ENCODE measurements at regions not wholly inside any gene's neighbourhood (a gene's known extent, or its start where the extent isn't known, plus 50 kb on each side); places are given as distances from the start of the nearest gene placed in this dataset.
"Not testable (repeated sequence)": the region's sequence is repeated elsewhere in the genome, so short reads cannot be mapped to it uniquely, and the experiment has no call there.

- not testable (repeated sequence) for H3K9me3 ChIP-seq (ENCODE audit: control insufficient read depth, low read depth, low read length); DNase-seq; H3K36me3 ChIP-seq (ENCODE audit: control insufficient read depth, insufficient read depth, low read length); H3K27ac ChIP-seq (ENCODE audit: low read length); H3K4me3 ChIP-seq (ENCODE audit: low read length); H3K4me1 ChIP-seq (ENCODE audit: control insufficient read depth, insufficient read depth, low read length); H3K27me3 ChIP-seq (ENCODE audit: control insufficient read depth, insufficient read depth, low read length)
- WGBS (ENCODE audit: insufficient coverage, low lambda C conversion rate), result no CpG with 5 or more reads among the region's 2 CpGs
Observed at GRCh38 chr5:176018598-176018997, 50.5 kb upstream of the THOC3 start.

DNA sequence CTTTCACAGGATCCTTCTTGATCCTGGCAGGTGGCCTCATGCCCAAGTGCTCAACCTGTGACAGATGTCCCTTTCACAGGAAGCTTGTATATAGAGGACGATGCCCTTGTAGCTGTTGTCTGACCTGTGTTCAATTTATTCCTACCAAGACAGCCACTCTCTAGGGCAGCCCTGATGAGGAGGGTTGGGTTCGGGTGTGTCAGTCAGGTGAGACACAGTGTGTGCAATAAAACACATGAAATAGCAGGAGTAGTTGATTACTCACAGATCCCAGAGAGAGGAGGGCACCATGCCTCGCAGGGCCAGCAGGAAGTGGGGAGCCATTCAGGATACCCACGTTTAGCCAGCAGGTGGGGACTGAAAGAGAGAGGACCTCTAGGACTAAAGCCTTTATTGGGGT lies 52.7 kb upstream of the THOC3 start:
- not testable (repeated sequence) for H3K27ac ChIP-seq (ENCODE audit: low read length); H3K4me1 ChIP-seq (ENCODE audit: control insufficient read depth, insufficient read depth, low read length); H3K36me3 ChIP-seq (ENCODE audit: control insufficient read depth, insufficient read depth, low read length); H3K9me3 ChIP-seq (ENCODE audit: control insufficient read depth, low read depth, low read length); H3K27me3 ChIP-seq (ENCODE audit: control insufficient read depth, insufficient read depth, low read length); H3K4me3 ChIP-seq (ENCODE audit: low read length); DNase-seq
- no CpG with 5 or more reads among the region's 4 CpGs for WGBS (ENCODE audit: insufficient coverage, low lambda C conversion rate)

GRCh38 chr5:176023535-176023934 lies 55.4 kb upstream of the THOC3 start:
- not testable (repeated sequence) for H3K27me3 ChIP-seq (ENCODE audit: control insufficient read depth, insufficient read depth, low read length); H3K4me3 ChIP-seq (ENCODE audit: low read length); DNase-seq; H3K36me3 ChIP-seq (ENCODE audit: control insufficient read depth, insufficient read depth, low read length); H3K9me3 ChIP-seq (ENCODE audit: control insufficient read depth, low read depth, low read length); H3K27ac ChIP-seq (ENCODE audit: low read length); H3K4me1 ChIP-seq (ENCODE audit: control insufficient read depth, insufficient read depth, low read length)
- no CpG with 5 or more reads among the region's 5 CpGs for WGBS (ENCODE audit: insufficient coverage, low lambda C conversion rate)

DNA sequence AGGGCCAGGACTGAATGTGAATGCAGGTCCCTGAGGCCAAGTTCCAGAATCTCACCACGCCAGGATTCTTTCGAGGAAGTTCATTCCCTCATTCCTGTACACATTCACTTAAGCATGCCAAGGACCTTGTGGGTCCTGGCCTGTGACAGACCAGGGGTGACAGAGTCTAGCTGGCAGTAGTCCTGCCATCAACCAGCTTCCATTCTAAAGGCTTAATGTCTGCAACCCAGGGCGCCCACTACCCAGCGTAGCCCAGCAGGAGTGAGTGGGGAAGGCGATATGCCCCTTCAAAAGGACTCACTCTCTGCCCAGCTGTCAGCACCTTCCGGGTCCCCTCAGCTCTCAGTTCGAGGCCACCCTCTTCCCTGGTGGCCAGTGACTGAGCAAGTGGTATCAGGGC lies 61.3 kb upstream of the THOC3 start:
- not testable (repeated sequence) for H3K9me3 ChIP-seq (ENCODE audit: control insufficient read depth, low read depth, low read length); H3K27me3 ChIP-seq (ENCODE audit: control insufficient read depth, insufficient read depth, low read length); DNase-seq; H3K4me1 ChIP-seq (ENCODE audit: control insufficient read depth, insufficient read depth, low read length); H3K4me3 ChIP-seq (ENCODE audit: low read length); H3K27ac ChIP-seq (ENCODE audit: low read length); H3K36me3 ChIP-seq (ENCODE audit: control insufficient read depth, insufficient read depth, low read length)
- WGBS (ENCODE audit: insufficient coverage, low lambda C conversion rate), result no CpG with 5 or more reads among the region's 7 CpGs

DNA sequence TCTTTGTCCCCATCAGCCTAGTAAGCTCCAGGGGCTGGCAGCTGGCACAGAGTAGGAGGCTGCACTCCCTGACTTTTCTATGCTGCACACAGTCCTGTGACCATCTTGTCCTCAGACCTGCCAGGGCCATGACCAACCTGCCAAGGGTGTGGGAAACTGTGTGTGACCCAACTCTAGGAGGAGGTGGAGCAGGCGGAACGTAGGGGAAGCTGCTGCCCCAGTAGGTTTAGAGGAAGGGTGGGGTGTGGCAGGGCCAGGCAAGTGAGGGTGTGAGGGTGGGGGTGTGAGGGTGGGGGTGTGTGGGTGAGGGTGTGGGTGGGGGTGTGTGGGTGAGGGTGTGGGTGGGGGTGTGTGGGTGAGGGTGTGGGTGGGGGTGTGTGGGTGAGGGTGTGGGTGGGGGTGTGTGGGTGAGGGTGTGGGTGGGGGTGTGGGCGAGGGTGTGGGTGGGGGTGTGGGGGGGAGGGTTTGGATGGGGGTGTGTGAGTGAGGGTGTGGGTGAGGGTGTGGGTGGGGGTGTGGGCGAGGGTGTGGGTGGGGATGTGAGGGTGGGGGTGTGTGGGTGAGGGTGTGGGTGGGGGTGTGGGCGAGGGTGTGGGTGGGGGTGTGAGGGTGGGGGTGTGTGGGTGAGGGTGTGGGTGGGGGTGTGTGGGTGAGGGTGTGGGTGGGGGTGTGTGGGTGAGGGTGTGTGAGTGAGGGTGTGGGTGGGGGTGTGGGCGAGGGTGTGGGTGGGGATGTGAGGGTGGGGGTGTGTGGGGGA lies 62.4 kb upstream of the THOC3 start:
- no CpG with 5 or more reads among the region's 6 CpGs for WGBS (ENCODE audit: insufficient coverage, low lambda C conversion rate)
- H3K27me3 ChIP-seq (ENCODE audit: control insufficient read depth, insufficient read depth, low read length); H3K36me3 ChIP-seq (ENCODE audit: control insufficient read depth, insufficient read depth, low read length); H3K9me3 ChIP-seq (ENCODE audit: control insufficient read depth, low read depth, low read length); H3K4me1 ChIP-seq (ENCODE audit: control insufficient read depth, insufficient read depth, low read length); H3K4me3 ChIP-seq (ENCODE audit: low read length); H3K27ac ChIP-seq (ENCODE audit: low read length); DNase-seq: not testable (repeated sequence)

DNA sequence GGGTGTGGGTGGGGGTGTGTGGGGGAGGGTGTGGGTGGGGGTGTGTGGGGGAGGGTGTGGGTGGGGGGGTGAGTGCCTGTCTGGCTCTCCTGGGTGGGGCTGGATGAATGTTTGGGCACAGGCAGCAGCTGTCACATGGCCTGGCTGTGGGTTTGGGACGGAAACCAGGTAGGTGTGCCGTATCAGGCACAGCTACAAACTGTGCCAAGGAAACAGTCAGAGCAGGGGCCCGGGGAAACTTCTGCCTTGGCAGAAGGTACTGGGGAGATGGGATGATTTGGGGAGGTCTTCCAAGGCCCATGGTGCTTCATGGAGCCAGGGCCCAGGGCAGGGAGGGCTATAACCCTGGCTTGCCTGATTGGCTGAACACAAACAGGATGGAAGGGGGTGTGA lies 63.0 kb upstream of the THOC3 start:
- not testable (repeated sequence) for H3K36me3 ChIP-seq (ENCODE audit: control insufficient read depth, insufficient read depth, low read length); H3K27ac ChIP-seq (ENCODE audit: low read length); DNase-seq; H3K9me3 ChIP-seq (ENCODE audit: control insufficient read depth, low read depth, low read length); H3K27me3 ChIP-seq (ENCODE audit: control insufficient read depth, insufficient read depth, low read length); H3K4me1 ChIP-seq (ENCODE audit: control insufficient read depth, insufficient read depth, low read length); H3K4me3 ChIP-seq (ENCODE audit: low read length)
- WGBS (ENCODE audit: insufficient coverage, low lambda C conversion rate), result no CpG with 5 or more reads among the region's 3 CpGs

DNA sequence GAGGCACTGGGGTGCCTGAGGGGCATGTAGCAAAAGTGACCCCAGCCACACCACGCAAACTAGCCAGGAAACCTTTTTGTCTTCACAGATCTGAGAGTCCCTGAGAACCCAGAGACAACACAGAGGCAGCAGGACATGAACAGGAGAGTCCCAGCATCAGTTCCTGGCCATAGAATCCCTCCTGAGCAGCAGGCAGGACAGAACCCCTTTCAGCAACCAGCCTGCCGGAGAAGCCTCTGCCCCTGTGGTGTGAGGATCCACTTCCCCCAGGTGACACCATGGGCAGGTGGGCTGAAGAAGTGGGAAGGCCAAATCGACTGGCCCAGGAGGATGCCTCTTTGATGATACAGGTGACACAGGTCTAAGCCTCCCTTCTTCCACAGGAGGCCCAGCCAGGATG lies 65.1 kb upstream of the THOC3 start:
- no CpG with 5 or more reads among the region's 3 CpGs for WGBS (ENCODE audit: insufficient coverage, low lambda C conversion rate)
- H3K4me3 ChIP-seq (ENCODE audit: low read length); H3K36me3 ChIP-seq (ENCODE audit: control insufficient read depth, insufficient read depth, low read length); H3K9me3 ChIP-seq (ENCODE audit: control insufficient read depth, low read depth, low read length); H3K4me1 ChIP-seq (ENCODE audit: control insufficient read depth, insufficient read depth, low read length); H3K27ac ChIP-seq (ENCODE audit: low read length); H3K27me3 ChIP-seq (ENCODE audit: control insufficient read depth, insufficient read depth, low read length); DNase-seq: not testable (repeated sequence)

- WGBS (ENCODE audit: insufficient coverage, low lambda C conversion rate), result no CpG with 5 or more reads among the region's 15 CpGs
- not testable (repeated sequence) for H3K4me1 ChIP-seq (ENCODE audit: control insufficient read depth, insufficient read depth, low read length); DNase-seq; H3K36me3 ChIP-seq (ENCODE audit: control insufficient read depth, insufficient read depth, low read length); H3K4me3 ChIP-seq (ENCODE audit: low read length); H3K9me3 ChIP-seq (ENCODE audit: control insufficient read depth, low read depth, low read length); H3K27me3 ChIP-seq (ENCODE audit: control insufficient read depth, insufficient read depth, low read length); H3K27ac ChIP-seq (ENCODE audit: low read length)
Observed at GRCh38 chr5:176034407-176035200, 66.5 kb upstream of the THOC3 start.

DNA sequence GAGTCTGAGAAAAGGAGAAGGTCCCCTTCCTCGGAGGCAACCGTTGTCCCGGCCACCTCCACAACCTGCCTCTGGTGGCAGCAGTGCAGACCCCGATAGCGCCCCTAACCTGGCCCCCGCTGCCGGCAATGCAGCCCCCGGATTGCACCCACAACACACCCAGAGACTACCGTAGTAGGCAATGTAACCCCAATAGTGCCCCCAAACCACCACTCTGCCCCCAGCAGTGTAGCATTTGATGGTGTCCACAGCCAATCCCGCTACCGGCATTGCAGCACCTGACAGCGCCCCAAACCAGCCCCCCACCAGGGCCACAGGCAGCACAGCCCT lies 67.1 kb upstream of the THOC3 start:
- not testable (repeated sequence) for DNase-seq; H3K4me1 ChIP-seq (ENCODE audit: control insufficient read depth, insufficient read depth, low read length); H3K4me3 ChIP-seq (ENCODE audit: low read length); H3K36me3 ChIP-seq (ENCODE audit: control insufficient read depth, insufficient read depth, low read length); H3K9me3 ChIP-seq (ENCODE audit: control insufficient read depth, low read depth, low read length); H3K27ac ChIP-seq (ENCODE audit: low read length); H3K27me3 ChIP-seq (ENCODE audit: control insufficient read depth, insufficient read depth, low read length)
- WGBS (ENCODE audit: insufficient coverage, low lambda C conversion rate), result no CpG with 5 or more reads among the region's 12 CpGs

DNA sequence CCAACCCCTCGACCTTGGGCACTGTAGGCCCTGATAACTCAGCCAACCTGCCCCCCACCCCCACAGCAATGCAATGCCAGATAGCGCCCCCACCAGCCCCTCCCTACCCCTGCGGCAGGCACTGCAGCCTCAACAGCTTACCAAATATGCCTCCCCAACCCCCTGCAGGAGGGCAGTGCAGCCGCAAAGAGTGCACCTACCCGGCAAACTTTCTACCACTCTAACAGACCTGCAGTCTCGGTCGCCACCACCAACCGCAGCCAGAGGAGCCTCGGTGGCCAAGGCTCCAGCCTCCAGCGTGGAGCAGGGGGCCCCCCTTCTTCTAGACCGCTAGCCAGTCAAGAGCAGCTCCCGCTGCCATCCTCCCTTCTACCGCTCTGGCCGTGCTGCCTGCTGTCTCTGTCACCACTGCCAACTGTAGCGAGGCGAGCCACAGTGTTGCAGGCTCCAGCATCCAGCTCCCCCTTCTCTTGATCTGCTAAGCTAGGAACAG lies 67.7 kb upstream of the THOC3 start:
- H3K27ac ChIP-seq (ENCODE audit: low read length); H3K36me3 ChIP-seq (ENCODE audit: control insufficient read depth, insufficient read depth, low read length); H3K9me3 ChIP-seq (ENCODE audit: control insufficient read depth, low read depth, low read length); H3K27me3 ChIP-seq (ENCODE audit: control insufficient read depth, insufficient read depth, low read length); H3K4me1 ChIP-seq (ENCODE audit: control insufficient read depth, insufficient read depth, low read length); H3K4me3 ChIP-seq (ENCODE audit: low read length); DNase-seq: not testable (repeated sequence)
- WGBS (ENCODE audit: insufficient coverage, low lambda C conversion rate), result no CpG with 5 or more reads among the region's 16 CpGs

GRCh38 chr5:176036391-176036790 lies 68.3 kb upstream of the THOC3 start:
- H3K27me3 ChIP-seq (ENCODE audit: control insufficient read depth, insufficient read depth, low read length); H3K4me3 ChIP-seq (ENCODE audit: low read length); H3K4me1 ChIP-seq (ENCODE audit: control insufficient read depth, insufficient read depth, low read length); H3K9me3 ChIP-seq (ENCODE audit: control insufficient read depth, low read depth, low read length); H3K36me3 ChIP-seq (ENCODE audit: control insufficient read depth, insufficient read depth, low read length); H3K27ac ChIP-seq (ENCODE audit: low read length); DNase-seq: not testable (repeated sequence)
- WGBS (ENCODE audit: insufficient coverage, low lambda C conversion rate), result no CpG with 5 or more reads among the region's 16 CpGs
